Ascending aorta (tissue), 2 donors: ENCODE measurements at regions not wholly inside any gene's neighbourhood (a gene's known extent, or its start where the extent isn't known, plus 50 kb on each side); places are given as distances from the start of the nearest gene placed in this dataset.

Experiments
- DNase-seq, 2 donors: peaks; one replicate each; pipeline ENCODE4 v3.0.0-alpha.2; 2019; ENCODE audit warnings: low spot score in 2 of 2
- H3K27ac ChIP-seq, 2 donors: fragments of 200-600 bp; sonication (generic); one replicate each; pipeline ENCODE4 v1.5.1; 2016 to 2017; ENCODE audit warnings: mild to moderate bottlenecking in 1 of 2
- H3K27me3 ChIP-seq: fragments of 200-600 bp; sonication (generic); one replicate; pipeline ENCODE4 v1.5.1; 2017
- H3K36me3 ChIP-seq, 2 donors: fragments of 200-600 bp; sonication (generic); one replicate each; pipeline ENCODE4 v1.5.1; 2016
- H3K4me1 ChIP-seq, 2 donors: fragments of 200-600 bp; sonication (generic); one replicate each; pipeline ENCODE4 v1.5.1; 2016 to 2017; ENCODE audit warnings: mild to moderate bottlenecking in 1 of 2
- H3K4me3 ChIP-seq, 2 donors: fragments of 200-600 bp; sonication (generic); one replicate each; pipeline ENCODE4 v1.5.1; 2016 to 2017; ENCODE audit warnings: mild to moderate bottlenecking in 1 of 2
- H3K9me3 ChIP-seq, 2 donors: fragments of 200-600 bp; sonication (generic); one replicate each; pipeline ENCODE4 v1.5.1; 2016
- intact Hi-C: fragments of 100-400 bp; cut with DNase I; formaldehyde crosslinking; loops from one replicate; pipeline ENCODE4 v1.15.1; 2023
- TF ChIP-seq, protein P1 (sequence below), 3 experiments: fragments of 200-600 bp in 2 of 3; fragments of 450-650 bp in 1 of 3; sonication (generic) in 2 of 3; IDR thresholded peaks; one replicate each; pipeline ENCODE4 v1.5.1; 2016 to 2019; ENCODE audit warnings: antibody characterized with exemption in 3 of 3, mild to moderate bottlenecking in 1 of 3, moderate library complexity in 1 of 3

DNA sequence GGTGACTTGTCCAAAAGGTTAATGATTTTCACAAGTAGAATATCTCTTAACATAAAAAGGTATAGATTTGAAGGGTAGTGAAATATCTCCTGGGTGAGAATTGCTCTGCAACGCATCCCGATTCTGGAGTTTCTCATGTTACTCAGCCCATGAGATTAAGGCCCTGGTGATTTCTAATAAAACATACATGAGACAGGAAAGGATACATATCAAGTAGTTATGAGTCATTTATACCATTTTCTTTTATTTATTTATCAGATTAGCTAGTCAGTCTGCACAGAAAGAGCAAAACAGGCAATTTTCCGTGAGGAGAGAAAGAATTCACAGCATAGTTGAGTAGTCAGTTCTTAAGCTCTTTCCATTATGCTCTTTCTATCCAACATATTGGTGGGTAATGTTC lies 535.6 kb upstream of the ATP2B1 start:
- DNase-seq, result no peak
- intact Hi-C loops, result no loop called here

DNA sequence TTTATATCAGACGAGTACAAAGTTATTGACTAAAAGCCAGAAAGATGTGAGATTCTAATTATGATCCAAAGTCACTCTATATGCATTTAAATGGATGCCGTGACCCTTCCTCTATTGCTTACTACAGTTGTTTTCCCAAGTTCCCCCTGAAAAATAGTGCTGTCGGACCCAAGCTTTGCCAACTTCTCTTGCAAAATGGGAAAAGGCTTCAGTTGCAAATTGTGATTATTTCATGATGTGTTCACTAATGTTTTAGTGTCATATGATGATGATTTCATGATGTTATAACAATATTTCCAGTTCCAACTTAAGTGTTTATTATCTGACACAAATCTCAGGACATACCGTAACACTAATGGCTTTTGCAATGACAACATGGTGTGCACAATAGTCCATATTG lies 534.6 kb upstream of the ATP2B1 start:
- Histone ChIP-seq H3K9me3 (no peaks in the 10 kb centered on the region), H3K4me1 (peaks cover 0 to 2% of the 10 kb centered on the region in 2 donors), H3K27ac (no peak overlapping the region), H3K4me3 (no peak overlapping the region), H3K36me3 (no peaks in the 10 kb centered on the region), H3K27me3 (no peaks in the 10 kb centered on the region)
- DNase-seq, result no peak
- intact Hi-C loops, result no loop called here
- TF ChIP-seq, protein P1, sequence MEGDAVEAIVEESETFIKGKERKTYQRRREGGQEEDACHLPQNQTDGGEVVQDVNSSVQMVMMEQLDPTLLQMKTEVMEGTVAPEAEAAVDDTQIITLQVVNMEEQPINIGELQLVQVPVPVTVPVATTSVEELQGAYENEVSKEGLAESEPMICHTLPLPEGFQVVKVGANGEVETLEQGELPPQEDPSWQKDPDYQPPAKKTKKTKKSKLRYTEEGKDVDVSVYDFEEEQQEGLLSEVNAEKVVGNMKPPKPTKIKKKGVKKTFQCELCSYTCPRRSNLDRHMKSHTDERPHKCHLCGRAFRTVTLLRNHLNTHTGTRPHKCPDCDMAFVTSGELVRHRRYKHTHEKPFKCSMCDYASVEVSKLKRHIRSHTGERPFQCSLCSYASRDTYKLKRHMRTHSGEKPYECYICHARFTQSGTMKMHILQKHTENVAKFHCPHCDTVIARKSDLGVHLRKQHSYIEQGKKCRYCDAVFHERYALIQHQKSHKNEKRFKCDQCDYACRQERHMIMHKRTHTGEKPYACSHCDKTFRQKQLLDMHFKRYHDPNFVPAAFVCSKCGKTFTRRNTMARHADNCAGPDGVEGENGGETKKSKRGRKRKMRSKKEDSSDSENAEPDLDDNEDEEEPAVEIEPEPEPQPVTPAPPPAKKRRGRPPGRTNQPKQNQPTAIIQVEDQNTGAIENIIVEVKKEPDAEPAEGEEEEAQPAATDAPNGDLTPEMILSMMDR (IDR thresholded peaks at IDR 0.05), result no peak

More for the DNA sequence above, 535.6 kb upstream of the ATP2B1 start:
- H3K27me3 ChIP-seq, result no peaks in the 10 kb centered on the region
- H3K36me3 ChIP-seq, result no peaks in the 10 kb centered on the region
- TF ChIP-seq, protein P1 (IDR thresholded peaks at IDR 0.05), result no peak
- H3K4me3 ChIP-seq, result no peak overlapping the region
- no peak overlapping the region for H3K27ac ChIP-seq
- peaks cover 0 to 2% of the 10 kb centered on the region in 2 donors for H3K4me1 ChIP-seq
- H3K9me3 ChIP-seq, result no peaks in the 10 kb centered on the region

DNA sequence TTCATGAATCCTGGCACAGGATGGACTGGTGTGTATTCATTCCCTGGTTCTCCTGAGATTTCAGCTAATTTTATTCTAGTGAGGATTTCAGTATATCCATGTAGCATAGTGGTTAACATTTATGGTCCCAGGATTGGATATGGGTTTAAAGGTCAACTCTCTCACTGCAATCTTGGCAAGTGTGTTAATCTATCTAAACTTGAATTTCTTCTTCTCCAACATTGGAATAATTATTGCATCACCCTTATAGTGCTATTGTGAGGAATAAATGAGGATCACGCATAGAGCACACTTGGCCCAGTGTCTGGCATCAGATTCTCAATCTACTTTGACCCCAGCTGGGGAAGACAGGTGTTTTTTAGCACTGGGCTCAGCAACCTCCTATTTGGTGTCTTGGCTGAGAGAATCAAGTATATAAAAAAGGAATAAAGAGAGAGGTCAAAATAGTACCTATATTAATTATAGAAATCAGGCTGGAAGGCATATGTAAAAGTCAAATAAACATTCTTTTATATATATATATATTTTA lies 531.2 kb upstream of the ATP2B1 start:
- TF ChIP-seq, protein P1 (IDR thresholded peaks at IDR 0.05), result no peak
- Histone ChIP-seq H3K4me3 (no peak overlapping the region), H3K27me3 (no peaks in the 10 kb centered on the region), H3K36me3 (no peaks in the 10 kb centered on the region), H3K27ac (no peak overlapping the region), H3K9me3 (no peaks in the 10 kb centered on the region), H3K4me1 (no peaks in the 10 kb centered on the region)
- intact Hi-C loops, result no loop called here
- DNase-seq, result no peak

DNA sequence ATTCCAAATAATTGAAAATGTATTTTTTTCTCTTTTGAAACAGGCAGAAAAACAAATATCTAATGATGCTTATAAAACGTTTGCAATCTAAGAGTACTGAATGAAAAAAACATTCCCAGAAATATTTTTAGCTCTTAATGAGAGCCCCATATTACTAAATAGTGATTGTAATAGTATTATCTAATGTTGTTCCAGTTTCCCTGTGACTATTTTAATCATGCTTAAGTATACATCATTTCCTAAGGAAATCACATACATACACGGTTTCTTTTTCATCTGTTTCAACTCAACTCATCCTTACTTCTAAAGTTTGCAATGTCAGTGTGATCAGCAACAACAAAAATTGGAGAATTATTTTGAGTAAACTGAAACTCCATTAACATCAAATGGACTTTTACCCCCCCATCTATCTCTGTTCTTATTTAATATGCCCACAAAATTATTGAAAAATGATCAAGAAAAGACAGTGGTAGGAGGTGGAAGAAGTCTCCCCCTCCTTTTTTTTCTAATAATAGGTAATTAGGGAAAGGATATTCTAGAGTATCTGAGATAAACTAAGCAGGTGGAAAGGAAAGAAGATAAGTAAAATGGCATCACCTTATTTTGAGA lies 530.1 kb upstream of the ATP2B1 start:
- Histone ChIP-seq H3K27me3 (no peaks in the 10 kb centered on the region), H3K4me1 (no peaks in the 10 kb centered on the region), H3K9me3 (no peaks in the 10 kb centered on the region), H3K36me3 (no peaks in the 10 kb centered on the region), H3K4me3 (no peak overlapping the region), H3K27ac (no peak overlapping the region)
- intact Hi-C loops, result no loop called here
- DNase-seq, result no peak
- TF ChIP-seq, protein P1 (IDR thresholded peaks at IDR 0.05), result no peak

DNA sequence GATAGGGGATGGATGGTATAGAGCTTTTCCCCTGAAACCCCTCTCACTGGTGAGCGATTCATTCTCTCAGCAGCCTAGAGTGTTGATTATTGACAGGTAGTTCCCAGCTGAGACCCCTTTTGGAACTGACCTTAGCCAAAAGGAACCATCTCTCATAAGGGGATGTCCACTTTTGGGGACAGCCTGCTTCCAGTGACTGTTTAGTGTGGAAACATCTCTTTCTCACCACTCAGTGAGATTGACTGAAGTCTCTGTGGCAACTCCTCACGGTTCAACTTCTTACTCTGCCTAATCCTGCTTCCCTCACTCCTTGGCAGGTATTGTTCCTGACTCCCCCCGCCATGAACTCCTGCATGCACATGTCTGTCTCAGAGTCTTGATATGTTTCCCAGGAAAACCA lies 529.2 kb upstream of the ATP2B1 start:
- Histone ChIP-seq H3K9me3 (no peaks in the 10 kb centered on the region), H3K4me1 (no peaks in the 10 kb centered on the region), H3K27ac (no peak overlapping the region), H3K36me3 (no peaks in the 10 kb centered on the region), H3K4me3 (no peak overlapping the region), H3K27me3 (no peaks in the 10 kb centered on the region)
- intact Hi-C loops, result no loop called here
- DNase-seq, result no peak
- TF ChIP-seq, protein P1 (IDR thresholded peaks at IDR 0.05), result no peak

DNA sequence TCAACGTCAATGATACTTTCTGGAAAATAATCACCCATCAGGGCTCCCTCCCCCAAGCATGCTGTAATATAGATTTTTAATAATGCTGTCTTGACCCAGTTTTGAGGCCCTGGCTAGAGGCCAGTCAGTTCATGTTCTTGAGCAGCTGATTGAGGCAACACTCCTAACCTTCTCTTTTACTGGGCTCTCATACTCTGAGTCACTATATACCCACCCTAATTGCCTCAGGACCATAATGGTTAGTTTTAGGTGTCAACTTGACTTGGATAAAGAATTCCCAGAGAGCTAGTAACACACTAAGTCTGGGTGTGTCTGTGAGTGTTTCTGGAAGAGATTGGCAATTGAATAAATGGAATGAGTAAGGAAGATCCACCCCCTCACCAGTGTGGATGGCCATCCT lies 527.0 kb upstream of the ATP2B1 start:
- Histone ChIP-seq H3K9me3 (no peaks in the 10 kb centered on the region), H3K36me3 (no peaks in the 10 kb centered on the region), H3K27me3 (no peaks in the 10 kb centered on the region), H3K4me1 (no peaks in the 10 kb centered on the region), H3K4me3 (no peak overlapping the region), H3K27ac (no peak overlapping the region)
- DNase-seq, result no peak
- intact Hi-C loops, result no loop called here
- TF ChIP-seq, protein P1 (IDR thresholded peaks at IDR 0.05), result no peak
